NCI-H345 (cell line): ENCODE measurements at regions not wholly inside any gene's neighbourhood (a gene's known extent, or its start where the extent isn't known, plus 50 kb on each side); places are given as distances from the start of the nearest gene placed in this dataset.
"Not testable (repeated sequence)": the region's sequence is repeated elsewhere in the genome, so short reads cannot be mapped to it uniquely, and the experiment has no call there.

ENCODE experiments used
- DNase-seq: peaks from one replicate; lab custom pipeline; 2025; lab: John Stamatoyannopoulos, UW

DNA sequence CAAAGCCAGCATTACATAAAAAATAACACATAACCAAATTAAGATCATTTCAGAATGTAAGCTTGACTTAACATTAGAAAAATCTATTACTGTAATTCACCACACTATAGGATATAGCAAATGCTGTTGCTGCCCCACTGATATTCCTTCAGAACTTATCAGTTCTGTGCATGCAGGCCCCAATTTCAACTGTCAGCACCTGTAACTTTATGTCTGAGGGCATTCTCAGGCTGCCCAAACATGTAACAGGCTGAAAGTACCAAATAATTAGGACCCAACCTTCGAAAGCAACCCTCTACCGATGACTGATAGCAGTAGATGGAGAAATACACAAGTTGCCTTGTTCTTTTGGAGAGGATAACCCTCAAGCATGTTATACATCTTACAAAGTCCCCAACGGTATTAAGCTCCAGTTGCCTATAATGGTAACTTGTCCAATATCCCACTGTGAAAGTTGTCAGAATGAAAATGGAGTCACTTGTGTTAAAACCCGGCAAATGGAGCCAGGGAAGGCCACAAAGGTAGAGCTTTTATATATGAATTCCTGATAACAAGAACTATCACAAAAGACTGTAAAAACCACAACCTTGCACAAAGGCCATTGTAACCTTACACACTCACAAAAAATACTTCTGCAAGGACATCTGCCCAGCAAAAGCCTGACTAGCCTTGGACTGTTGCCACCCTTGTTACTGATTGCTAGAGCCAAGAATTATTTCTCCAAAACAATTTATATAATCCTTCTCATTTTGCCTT lies 66.9 kb upstream of the ZNF746 start:
- DNase-seq: no peak

GRCh38 chr7:149562602-149563001 lies 65.0 kb upstream of the ZNF746 start:
- DNase-seq: no peak

GRCh38 chr7:149561072-149561471 lies 63.5 kb upstream of the ZNF746 start:
- DNase-seq: no peak

- DNase-seq: no peak
These were observed 62.1 kb upstream of the ZNF746 start for GRCh38 chr7:149559711-149560110.

- no peak for DNase-seq
These were observed 60.7 kb upstream of the ZNF746 start for GRCh38 chr7:149558149-149558861.

GRCh38 chr7:149556525-149556924 lies 58.9 kb upstream of the ZNF746 start:
- not testable (repeated sequence) for DNase-seq

GRCh38 chr7:149554821-149555220 lies 57.2 kb upstream of the ZNF746 start:
- not testable (repeated sequence) for DNase-seq

- DNase-seq: not testable (repeated sequence)
These were observed 56.4 kb upstream of the ZNF746 start for GRCh38 chr7:149553991-149554390.

DNA sequence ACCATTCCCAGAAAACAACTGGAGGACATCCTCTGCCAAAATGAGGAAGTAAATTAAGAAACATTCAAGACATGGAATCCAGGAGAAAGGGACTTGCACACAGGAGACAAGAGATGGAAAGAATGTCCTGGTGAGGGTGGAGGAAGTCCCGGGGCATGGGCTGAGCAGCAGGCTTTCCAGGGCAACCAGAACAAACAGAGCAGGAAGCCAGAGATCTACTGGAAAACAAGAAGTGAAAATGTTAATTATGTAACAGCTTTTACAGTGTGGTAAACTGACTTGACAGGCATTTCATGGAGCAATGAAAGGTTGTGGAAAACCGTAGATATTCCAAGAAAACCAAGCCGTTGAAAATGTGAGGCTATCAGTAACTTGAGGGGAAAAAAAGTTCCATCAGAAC lies 55.2 kb upstream of the ZNF746 start:
- no peak for DNase-seq
